ENCODE measurements at regions not wholly inside any gene's neighbourhood (a gene's known extent, or its start where the extent isn't known, plus 50 kb on each side); places are given as distances from the start of the nearest gene placed in this dataset.

- DNase-seq: no peak
These were observed 463.1 kb downstream of the NR2F1-AS1 start for GRCh38 chr5:93117751-93118531.

DNA sequence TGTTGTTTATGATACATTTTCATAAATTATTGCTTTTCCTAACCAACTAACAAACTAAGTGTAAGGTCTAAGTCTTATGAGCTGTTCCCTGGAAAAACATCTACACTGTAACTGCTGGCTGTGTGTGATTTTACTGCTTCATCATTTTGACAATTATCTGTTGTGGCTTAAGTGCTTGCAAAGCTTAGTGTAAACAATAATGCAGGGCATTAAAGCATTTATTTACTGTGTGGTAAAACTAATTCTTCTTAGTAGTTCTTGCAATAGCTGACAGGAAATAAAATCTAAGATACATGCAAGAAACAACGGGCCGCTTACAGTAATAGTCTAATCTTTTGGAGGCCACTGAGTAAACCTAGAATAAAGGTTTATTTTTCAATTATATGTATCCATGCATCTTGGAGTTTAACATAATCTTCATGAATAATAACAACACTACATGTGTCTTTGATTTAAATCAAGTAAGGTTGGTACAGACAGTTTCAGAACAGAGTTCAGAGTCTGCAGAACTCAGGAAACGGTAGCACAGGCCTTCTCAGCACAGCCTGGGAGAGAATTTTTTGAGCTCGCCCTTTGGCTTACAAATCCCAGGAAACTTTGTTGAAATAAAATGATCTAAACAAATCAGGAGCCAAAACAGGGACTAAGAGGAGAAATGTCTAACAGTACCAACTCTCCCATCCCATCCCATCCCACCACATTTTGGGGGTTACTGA is 473.1 kb downstream of the NR2F1-AS1 start:
- no peak for DNase-seq

GRCh38 chr5:93107141-93107540 is 473.9 kb downstream of the NR2F1-AS1 start:
- DNase-seq: no peak

DNA sequence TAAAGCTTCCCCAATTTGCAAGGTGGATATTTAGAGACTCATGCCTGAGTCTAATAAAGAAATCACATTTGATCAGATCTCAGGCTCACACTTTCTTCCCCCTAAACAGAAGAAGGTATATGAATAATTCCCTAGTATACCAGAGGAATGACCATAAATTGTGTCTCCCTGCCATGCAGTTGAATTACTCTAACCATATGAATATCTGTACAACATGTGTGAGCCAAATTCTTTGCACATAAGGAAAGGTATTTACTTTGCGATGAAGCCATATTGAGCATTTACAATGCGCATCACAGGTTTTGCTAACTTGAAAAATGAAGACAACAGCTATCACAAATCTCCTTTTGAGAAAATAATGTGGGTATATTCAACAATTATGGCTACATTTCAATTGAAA is 479.4 kb downstream of the NR2F1-AS1 start:
- DNase-seq: no peak

- no peak for DNase-seq
These were observed 480.0 kb downstream of the NR2F1-AS1 start for GRCh38 chr5:93100976-93101375.

DNA sequence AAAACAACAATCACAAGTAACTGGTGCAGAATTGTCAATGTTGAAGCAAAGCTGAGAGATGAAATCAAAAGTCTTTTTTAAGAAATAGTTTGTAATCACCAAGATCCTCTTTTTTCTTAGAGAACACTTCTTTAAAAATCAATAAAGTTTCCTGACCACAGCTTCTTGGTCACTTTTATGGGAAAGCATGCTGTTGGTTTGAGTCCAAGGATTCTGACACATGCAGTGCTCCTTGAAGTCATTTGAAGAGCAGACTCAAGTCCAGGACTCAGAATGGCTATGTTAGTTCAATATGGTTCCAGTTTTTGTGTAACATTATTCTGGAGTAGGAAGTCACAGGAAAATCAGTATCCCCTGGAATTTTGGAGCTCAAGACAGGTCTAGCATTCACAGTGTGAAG is 480.6 kb downstream of the NR2F1-AS1 start:
- no peak for DNase-seq

DNA sequence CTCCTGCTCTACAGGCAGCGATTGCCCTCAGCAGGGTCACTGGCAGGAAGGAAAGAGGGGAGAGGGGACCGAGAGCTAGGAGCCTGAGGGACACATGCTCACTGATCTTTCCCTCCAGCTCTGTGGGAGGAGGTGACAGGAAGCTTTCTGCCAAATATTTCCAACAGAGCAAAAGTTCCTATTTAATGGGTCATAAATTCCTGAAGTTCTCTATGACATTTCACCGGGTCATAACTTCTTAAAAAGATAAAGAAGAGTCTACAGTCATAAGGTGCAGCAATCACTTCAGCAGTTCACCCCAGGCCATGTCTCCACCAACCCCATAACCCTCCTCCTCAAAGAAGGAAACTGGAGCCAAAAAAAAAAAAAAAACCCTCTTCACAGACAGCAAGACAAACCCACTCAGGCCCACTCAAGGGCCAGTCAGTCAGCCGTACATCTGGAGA is 481.1 kb downstream of the NR2F1-AS1 start:
- no peak for DNase-seq

DNA sequence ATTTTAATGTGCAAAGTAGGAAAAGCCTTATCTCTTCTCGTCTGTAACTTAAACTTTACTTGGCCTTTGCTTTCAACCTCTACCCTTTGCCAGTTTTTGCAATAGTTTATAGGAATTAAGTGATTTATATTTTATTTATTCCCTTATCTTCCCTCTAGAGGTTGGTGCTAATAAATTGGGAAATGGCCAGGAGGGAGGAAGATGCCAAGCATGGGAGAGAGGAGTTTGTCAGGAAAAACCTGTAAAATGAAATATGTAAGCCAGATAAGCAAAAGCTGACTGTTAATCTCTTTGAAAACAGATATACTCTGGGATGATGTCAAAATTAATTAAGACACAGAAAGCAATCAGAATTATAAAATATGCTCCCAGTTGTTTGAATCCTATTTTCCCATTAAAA is 484.5 kb downstream of the NR2F1-AS1 start:
- no peak for DNase-seq

GRCh38 chr5:93092349-93093105 is 488.5 kb downstream of the NR2F1-AS1 start:
- DNase-seq: no peak

GRCh38 chr5:93090698-93091097 is 490.3 kb downstream of the NR2F1-AS1 start:
- DNase-seq: no peak

DNA sequence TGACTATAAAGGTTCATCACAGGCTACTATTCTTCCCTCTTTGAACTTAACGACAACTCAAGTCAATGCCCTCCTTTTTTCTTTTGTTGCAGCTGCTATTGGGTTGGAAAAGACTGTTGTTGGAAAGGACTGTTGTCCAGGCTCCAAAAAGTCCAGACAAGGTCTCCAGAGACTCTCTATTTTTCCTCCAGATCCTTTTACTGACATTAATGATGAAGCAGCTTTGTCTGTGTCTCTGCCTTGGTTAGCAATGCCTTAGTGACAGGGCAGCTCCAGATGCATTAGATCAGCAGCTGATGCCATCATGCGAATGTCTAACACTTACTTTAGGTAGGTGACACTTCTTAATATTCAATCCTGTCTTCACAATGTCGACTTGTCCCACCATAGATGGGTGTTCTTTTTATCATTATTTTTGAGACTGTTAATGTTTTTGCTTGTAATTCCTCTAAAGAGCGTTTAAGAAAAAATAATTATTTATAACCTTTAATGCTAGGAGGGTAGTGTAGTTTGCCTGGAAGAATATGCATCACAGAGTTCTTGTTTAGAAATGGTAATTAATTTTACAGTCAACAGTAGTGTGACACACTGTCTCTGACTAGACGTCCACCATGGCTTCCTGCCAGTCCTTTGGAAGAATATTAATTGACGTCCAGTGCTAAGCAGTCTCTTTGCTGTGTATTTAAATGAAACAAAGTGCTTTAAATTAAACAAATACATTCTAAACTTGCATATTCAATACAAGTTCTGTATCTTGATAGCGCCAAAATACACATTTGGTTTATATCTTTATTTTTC is 492.2 kb downstream of the NR2F1-AS1 start:
- peak in 2 of 56 donors; percentile 4 to 28 for DNase-seq

GRCh38 chr5:93087326-93087725 is 493.7 kb downstream of the NR2F1-AS1 start:
- no peak for DNase-seq

GRCh38 chr5:93082981-93083380 is 498.0 kb downstream of the NR2F1-AS1 start:
- DNase-seq: no peak

- no peak for DNase-seq
These were observed 502.0 kb downstream of the NR2F1-AS1 start for GRCh38 chr5:93079046-93079445.

DNA sequence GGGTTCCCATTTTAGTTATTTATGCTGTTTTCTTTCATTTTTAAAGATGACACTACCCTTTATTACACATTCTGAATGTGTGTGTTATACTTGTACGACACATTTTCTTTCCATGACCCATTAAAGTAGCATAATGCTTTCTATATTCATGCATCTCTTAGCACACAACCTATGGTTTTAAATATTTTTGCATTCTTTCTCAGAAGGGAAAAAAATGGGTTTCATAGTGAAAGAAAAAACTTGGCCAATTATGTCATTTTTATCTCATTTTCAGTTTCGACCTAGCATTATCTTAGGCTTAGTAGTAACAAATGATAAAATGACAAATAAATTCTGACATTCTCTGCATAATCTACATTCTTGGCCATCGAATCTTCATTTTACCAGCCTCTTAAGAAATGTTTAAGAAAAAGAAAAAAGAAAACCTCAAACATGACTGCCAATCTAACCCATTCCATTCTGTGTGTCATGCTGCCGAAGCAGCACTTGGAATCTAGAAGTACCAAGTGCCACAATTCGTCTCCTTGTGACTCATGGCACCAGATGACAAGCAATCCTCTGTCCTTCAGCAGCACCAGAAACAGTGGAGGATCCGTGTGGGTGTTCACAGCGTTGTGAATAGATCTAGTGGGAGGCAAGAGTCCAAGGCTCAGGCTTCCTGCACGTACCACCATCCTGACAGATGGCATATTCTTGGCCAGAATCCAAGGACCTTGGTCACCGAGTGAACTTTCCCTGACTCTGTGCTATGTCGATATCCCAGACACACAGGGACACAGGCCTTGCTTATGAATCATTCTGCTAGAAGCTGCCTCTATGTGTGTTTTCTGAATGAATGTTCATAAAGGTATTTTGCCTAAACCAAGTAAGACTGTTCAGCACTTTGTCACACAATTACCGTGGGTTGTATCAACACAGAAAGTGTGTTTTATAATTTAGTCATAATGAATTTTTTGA is 502.7 kb downstream of the NR2F1-AS1 start:
- peak in 46 of 56 donors; percentile 2 to 87 (median 28) for DNase-seq

GRCh38 chr5:93076566-93076965 is 504.5 kb downstream of the NR2F1-AS1 start:
- no peak for DNase-seq

DNA sequence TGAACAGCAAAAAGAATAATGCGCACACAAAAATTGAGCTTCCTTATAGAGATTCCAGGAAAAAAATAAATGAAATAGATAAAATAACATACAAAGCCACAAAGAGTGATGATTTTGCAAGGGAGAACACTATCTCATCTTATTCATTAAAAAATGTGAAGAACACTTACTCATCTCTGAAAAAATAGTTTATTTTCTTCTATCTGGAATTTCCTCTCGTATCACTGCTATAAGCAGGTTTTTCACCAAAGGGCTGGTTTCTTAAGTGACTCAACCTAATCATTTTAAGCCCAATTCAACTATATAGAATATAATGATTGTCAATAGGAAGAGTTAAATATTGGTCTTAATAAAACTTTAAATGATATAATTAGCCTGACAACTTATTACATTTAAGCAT is 504.9 kb downstream of the NR2F1-AS1 start:
- DNase-seq: no peak

DNA sequence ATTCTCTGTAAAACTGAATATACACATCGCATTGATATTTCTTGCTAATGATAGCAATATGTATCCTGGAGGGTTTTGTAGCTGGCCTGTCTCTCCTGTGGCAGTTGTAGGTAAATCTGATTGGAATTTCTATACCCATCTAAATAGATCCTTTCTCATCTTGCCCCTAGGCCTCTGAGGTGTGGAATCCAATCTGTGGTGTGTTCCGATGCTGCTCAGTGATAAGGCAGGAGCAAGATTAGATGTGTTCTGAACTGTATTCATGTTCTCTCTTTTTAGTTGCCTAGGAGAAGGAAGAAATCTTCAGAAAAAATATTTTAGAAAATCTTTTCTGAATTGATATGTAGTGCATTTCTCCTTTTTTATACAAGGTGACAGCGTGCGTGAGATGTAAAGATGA is 507.5 kb downstream of the NR2F1-AS1 start:
- DNase-seq: no peak

- DNase-seq: no peak
These were observed 508.1 kb downstream of the NR2F1-AS1 start for GRCh38 chr5:93072831-93073459.

DNA sequence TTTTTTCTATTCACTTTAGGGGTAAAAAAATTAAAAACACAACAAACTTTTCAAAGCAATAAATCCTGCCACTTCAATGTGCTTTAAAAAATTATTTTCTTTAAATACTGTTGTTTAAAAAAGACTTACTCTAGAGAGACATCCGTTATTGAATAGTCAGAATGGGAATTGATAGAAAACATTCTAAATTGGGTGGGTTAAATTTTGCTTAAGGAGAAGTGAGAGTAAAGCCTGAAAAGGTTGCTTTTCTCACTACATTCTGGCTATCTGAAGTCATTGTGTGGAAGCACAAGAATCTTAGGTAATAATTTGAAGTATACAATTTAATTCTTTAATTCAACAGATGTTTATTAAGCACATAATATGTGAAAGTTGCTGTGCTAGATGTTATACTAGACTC is 509.3 kb downstream of the NR2F1-AS1 start:
- no peak for DNase-seq

All from nucleus accumbens (tissue), 56 donors.